HPDE6-E6E7 (cell line): ENCODE measurements at regions not wholly inside any gene's neighbourhood (a gene's known extent, or its start where the extent isn't known, plus 50 kb on each side); places are given as distances from the start of the nearest gene placed in this dataset.

ENCODE experiments used
- DNase-seq: peaks from one replicate; pipeline ENCODE4 v3.0.0; 2011; ENCODE audit warnings: missing footprints; ENCODE audit errors: extremely low spot score

GRCh38 chr10:57880446-57881227, 387.1 kb downstream of the IPMK start:
- no peak for DNase-seq

- no peak for DNase-seq
Observed at GRCh38 chr10:57874810-57875209, 392.9 kb downstream of the IPMK start.

GRCh38 chr10:57867241-57867640, 400.5 kb downstream of the IPMK start:
- no peak for DNase-seq

- peak; percentile 10 for DNase-seq
Observed at GRCh38 chr10:57864765-57865680, 402.7 kb downstream of the IPMK start.

GRCh38 chr10:57849691-57850357, 417.9 kb downstream of the IPMK start:
- DNase-seq, result no peak

DNA sequence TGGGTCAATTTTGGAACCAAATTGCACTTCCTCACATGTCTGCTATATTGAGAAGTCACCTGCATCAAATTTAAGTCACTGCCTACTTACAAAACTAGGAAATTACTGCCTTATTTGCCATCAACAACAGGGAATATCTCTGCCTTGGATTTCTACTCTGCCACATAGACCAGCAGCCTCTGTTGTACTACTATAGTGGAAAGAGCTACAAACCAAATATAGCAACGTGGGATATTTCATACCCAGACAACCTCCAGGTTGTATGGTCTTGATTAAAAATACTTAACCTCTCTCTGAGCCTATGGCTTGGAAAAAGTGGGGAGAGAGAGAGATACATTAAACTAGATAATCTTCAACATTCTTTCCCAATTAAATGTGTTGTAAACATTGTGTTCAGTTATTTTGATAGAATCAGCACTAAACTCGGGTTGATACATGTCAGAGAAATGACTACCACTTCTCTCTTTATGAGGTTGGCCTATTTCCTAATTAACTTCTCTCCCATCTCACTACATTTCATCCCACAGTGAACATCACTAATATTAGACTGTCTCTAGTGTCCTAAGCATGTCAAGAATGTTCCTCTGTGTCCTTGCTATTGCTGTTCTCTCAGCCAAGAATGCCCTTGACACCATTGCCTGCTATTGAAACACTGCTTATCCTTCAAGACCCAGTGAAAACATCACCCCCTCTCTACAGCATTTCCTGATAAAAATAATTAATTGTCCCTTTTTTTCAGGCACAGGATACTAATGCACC, 421.2 kb downstream of the IPMK start:
- DNase-seq, result no peak

DNA sequence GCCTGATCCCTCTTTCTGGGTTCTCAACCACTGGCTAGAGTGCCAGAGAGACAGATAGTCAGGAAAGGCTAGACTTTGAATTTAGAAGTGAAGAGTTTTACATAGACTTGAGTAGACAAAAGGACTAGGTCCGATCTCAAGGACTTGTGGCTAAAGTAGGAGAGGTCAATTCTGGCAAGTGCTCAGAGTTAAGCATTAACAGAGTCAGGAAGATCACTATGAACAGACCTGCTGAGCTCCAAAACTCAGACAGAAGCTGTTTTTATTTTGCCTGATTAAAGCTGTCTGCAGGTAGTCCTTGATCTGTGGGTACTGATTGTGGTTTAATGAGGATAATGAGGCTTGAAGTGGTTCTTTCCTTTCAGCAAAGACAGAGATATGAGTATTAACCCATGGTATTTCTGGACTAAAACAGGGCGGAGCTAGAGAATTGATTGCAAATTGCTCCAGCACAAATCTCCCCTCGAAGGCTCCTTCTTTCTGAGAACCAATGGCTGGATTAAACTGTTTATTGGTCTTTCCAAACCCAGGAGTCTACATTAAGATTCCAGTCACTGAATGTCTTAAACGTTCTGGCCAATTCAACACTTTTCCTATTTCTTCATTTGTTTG, 423.2 kb downstream of the IPMK start:
- no peak for DNase-seq

DNA sequence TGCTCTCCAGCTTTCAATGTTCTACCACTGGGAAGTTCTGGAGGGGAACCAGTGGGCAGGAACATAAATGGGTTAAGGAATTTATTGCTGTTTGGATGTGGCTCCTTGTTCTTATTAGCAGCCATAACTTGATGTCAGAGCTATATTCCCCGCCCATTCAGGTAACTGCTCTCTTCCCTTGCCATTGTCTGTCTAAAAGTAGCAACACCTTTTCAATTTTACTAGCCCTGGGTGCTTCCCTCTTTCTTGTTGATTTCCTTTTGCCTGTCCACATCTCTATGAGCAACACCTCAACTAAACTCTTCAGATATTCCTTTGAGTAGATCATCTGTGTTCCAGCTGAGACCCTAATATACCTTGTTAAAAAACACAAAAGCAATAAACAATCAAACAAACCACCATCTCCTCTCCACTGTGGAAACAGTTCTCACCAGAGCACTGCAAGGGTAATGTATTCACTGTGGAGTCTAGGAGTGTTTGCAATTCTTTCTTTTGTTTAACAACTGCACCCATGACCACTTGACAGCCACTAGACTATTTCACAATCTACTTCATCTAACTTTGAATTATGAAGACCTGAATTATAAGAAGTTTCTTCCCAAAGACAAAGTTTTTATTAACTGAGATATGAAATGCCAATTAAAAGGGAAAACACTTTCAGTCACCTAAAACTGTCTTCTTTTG, 436.7 kb downstream of the IPMK start:
- DNase-seq, result no peak

- DNase-seq, result no peak
Observed at GRCh38 chr10:57825015-57825414, 442.7 kb downstream of the IPMK start.

- DNase-seq, result no peak
Observed at GRCh38 chr10:57823398-57823797, 444.3 kb downstream of the IPMK start.

DNA sequence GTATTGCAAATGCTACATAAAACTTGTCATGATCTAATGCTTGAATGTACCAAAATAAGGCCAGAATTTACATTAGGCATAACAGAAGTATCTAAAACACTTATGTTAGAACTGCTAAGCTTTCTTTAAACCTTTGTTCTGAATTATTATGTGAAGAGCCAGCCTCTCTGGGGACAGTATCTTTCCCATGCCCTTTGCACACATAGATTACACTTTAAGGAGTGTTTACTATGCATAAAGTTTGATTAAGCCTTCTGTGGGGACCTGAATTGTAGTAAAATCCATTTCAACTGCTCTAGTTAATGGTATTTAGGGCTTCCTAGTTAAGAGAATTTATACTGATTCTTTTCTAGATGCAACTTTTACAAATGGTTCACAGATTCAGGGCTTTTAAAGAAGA, 444.7 kb downstream of the IPMK start:
- no peak for DNase-seq

DNA sequence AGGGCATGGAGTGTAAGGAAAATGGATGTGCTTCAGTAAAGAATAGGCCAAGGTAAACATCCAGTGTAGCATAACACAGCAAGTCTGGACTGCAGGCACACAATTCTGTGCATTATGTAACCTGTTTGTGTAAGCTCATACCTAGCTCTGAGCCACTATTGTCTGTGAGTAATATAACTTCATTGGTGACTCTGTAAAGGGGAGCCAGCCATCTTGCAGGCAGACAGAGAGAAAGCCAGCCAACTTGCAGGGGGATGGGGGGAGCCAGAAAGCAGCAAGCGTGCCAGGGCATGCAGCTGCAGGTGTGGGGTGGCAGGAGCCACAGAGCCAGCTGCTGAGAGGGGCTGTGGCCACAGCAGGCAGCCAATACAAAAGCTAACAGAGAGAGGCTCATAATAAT, 449.2 kb downstream of the IPMK start:
- DNase-seq, result no peak

DNA sequence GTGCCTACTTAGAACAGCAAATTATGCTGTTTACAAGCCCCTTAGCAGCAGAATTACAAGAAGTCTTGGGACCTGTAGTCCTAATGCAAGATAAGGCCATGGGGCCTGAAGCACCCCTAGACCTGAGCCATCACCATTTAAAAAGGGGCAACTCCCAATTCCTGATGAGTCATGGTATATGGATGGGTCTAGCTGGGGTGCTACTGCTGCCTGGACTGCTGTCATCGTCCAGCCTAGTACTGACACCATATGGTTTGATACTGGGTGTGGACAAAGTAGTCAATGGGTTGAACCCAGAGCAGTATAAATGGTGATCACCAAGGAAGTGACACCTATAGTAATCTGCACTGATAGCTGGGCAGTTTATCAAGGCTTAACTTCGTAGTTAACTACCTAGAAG, 450.0 kb downstream of the IPMK start:
- no peak for DNase-seq

GRCh38 chr10:57815949-57816348, 451.7 kb downstream of the IPMK start:
- peak; percentile 27 for DNase-seq

- DNase-seq, result no peak
Observed at GRCh38 chr10:57809961-57810360, 457.7 kb downstream of the IPMK start.

- no peak for DNase-seq
Observed at GRCh38 chr10:57807906-57808305, 459.8 kb downstream of the IPMK start.

- no peak for DNase-seq
Observed at GRCh38 chr10:57806675-57807074, 461.0 kb downstream of the IPMK start.

DNA sequence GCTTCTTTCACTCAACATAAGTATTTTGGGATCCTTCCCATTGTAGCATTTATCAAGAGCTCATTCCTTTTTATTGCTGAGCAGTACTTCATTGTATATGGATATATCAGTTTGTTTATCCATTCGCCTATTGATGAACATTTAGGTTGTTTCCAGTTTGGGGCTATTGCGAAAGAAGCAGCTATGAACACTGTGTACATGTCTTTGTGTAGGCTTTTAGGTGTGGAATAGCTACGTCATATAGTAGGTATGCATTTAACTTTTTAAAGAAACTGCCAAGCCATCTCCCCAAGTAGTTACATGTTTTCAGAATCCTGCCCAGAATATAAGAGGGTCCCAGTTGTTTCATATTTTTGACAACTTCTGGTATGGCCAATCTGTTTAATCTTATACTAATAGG, 468.1 kb downstream of the IPMK start:
- DNase-seq, result no peak

- DNase-seq, result no peak
Observed at GRCh38 chr10:57798830-57799229, 468.9 kb downstream of the IPMK start.

DNA sequence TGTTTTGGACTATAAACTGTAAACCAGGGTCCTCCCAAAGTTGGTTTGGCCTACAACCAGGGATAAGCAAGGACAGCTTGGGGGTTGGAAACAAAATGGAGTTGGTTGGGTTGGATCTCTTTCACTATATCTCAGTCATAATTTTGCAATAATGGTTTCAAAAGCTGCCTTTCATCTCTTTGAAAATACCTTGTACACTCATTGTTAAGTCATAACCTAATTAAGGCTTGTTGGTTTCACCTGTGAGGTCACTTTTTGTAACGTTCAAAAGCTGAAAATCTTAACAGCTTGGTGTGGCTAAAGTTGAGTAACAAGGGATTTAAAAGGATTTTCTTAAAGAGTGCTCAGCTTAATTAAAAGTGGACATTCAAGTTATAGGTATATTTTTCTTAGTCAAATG, 476.1 kb downstream of the IPMK start:
- DNase-seq, result no peak

DNA sequence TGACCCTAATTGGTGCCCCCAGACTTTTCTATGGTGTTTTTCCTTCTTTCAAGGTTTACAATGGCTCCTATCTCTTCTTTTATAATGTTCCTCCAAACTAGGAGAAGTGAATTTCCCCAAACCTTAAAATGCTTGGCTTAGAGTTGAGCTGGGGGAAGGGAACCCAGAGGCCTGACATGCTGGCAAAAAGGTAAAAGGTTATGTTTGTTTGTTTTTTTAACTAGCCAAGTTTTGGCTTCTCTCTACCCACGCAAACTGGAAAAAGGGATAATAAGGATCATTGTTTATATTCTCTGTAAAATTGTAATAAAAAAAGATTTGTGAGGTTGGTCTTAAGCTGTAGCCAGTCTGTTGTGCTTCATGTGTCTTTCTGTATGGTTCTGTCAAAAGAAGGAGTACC, 477.0 kb downstream of the IPMK start:
- DNase-seq, result no peak
